ENCODE measurements at regions not wholly inside any gene's neighbourhood (a gene's known extent, or its start where the extent isn't known, plus 50 kb on each side); places are given as distances from the start of the nearest gene placed in this dataset.

- no peak overlapping the region for H3K27ac ChIP-seq (ENCODE audit: low read depth)
- H3K4me3 ChIP-seq (ENCODE audit: low read depth, low read length), result no peak overlapping the region
- no peaks in the 10 kb centered on the region for H3K4me1 ChIP-seq (ENCODE audit: insufficient read depth)
- DNase-seq (ENCODE audit: extremely low spot score), result no peak
- no peaks in the 10 kb centered on the region for H3K36me3 ChIP-seq (ENCODE audit: insufficient read depth)
- 81% methylated on average over 4 of the region's 4 CpGs for WGBS
These were observed 151.3 kb upstream of the IRX3 start for GRCh38 chr16:54437921-54438320.

GRCh38 chr16:54437401-54437800, 150.8 kb upstream of the IRX3 start:
- no peak overlapping the region for H3K27ac ChIP-seq (ENCODE audit: low read depth)
- 56% methylated on average over 11 of the region's 11 CpGs for WGBS
- no peaks in the 10 kb centered on the region for H3K36me3 ChIP-seq (ENCODE audit: insufficient read depth)
- H3K4me1 ChIP-seq (ENCODE audit: insufficient read depth), result no peaks in the 10 kb centered on the region
- H3K4me3 ChIP-seq (ENCODE audit: low read depth, low read length), result no peak overlapping the region
- no peak for DNase-seq (ENCODE audit: extremely low spot score)

GRCh38 chr16:54436346-54436745, 149.8 kb upstream of the IRX3 start:
- H3K4me1 ChIP-seq (ENCODE audit: insufficient read depth), result no peaks in the 10 kb centered on the region
- 78% methylated on average over 7 of the region's 7 CpGs for WGBS
- H3K36me3 ChIP-seq (ENCODE audit: insufficient read depth), result no peaks in the 10 kb centered on the region
- H3K4me3 ChIP-seq (ENCODE audit: low read depth, low read length), result no peak overlapping the region
- DNase-seq (ENCODE audit: extremely low spot score), result no peak
- no peak overlapping the region for H3K27ac ChIP-seq (ENCODE audit: low read depth)

GRCh38 chr16:54434859-54435258, 148.3 kb upstream of the IRX3 start:
- no peak overlapping the region for H3K27ac ChIP-seq (ENCODE audit: low read depth)
- no peaks in the 10 kb centered on the region for H3K36me3 ChIP-seq (ENCODE audit: insufficient read depth)
- DNase-seq (ENCODE audit: extremely low spot score), result no peak
- H3K4me1 ChIP-seq (ENCODE audit: insufficient read depth), result no peaks in the 10 kb centered on the region
- no peak overlapping the region for H3K4me3 ChIP-seq (ENCODE audit: low read depth, low read length)
- 93% methylated on average over 1 of the region's 1 CpG for WGBS

- WGBS, result 87% methylated on average over 6 of the region's 6 CpGs
- H3K36me3 ChIP-seq (ENCODE audit: insufficient read depth), result no peaks in the 10 kb centered on the region
- no peak for DNase-seq (ENCODE audit: extremely low spot score)
- H3K4me3 ChIP-seq (ENCODE audit: low read depth, low read length), result no peak overlapping the region
- no peak overlapping the region for H3K27ac ChIP-seq (ENCODE audit: low read depth)
- H3K4me1 ChIP-seq (ENCODE audit: insufficient read depth), result no peaks in the 10 kb centered on the region
These were observed 146.3 kb upstream of the IRX3 start for GRCh38 chr16:54432897-54433229.

- H3K36me3 ChIP-seq (ENCODE audit: insufficient read depth), result no peaks in the 10 kb centered on the region
- DNase-seq (ENCODE audit: extremely low spot score), result no peak
- WGBS, result 50% methylated on average over 23 of the region's 23 CpGs
- no peaks in the 10 kb centered on the region for H3K4me1 ChIP-seq (ENCODE audit: insufficient read depth)
- no peak overlapping the region for H3K27ac ChIP-seq (ENCODE audit: low read depth)
- H3K4me3 ChIP-seq (ENCODE audit: low read depth, low read length), result no peak overlapping the region
These were observed 145.7 kb upstream of the IRX3 start for GRCh38 chr16:54431997-54432896.

- no peak for DNase-seq (ENCODE audit: extremely low spot score)
- Histone ChIP-seq H3K4me1 (ENCODE audit: insufficient read depth) (no peaks in the 10 kb centered on the region), H3K36me3 (ENCODE audit: insufficient read depth) (no peaks in the 10 kb centered on the region), H3K4me3 (ENCODE audit: low read depth, low read length) (no peak overlapping the region), H3K27ac (ENCODE audit: low read depth) (no peak overlapping the region)
- WGBS, result 37% methylated on average over 13 of the region's 13 CpGs
These were observed 144.7 kb upstream of the IRX3 start for GRCh38 chr16:54431041-54431996.

- H3K36me3 ChIP-seq (ENCODE audit: insufficient read depth), result no peaks in the 10 kb centered on the region
- H3K4me3 ChIP-seq (ENCODE audit: low read depth, low read length), result no peak overlapping the region
- no peak overlapping the region for H3K27ac ChIP-seq (ENCODE audit: low read depth)
- 6% methylated on average over 15 of the region's 15 CpGs for WGBS
- H3K4me1 ChIP-seq (ENCODE audit: insufficient read depth), result no peaks in the 10 kb centered on the region
- peak; percentile 11 for DNase-seq (ENCODE audit: extremely low spot score)
These were observed 144.0 kb upstream of the IRX3 start for GRCh38 chr16:54430491-54431030.

GRCh38 chr16:54429029-54429428, 142.4 kb upstream of the IRX3 start:
- H3K27ac ChIP-seq (ENCODE audit: low read depth), result no peak overlapping the region
- 88% methylated on average over 4 of the region's 4 CpGs for WGBS
- DNase-seq (ENCODE audit: extremely low spot score), result no peak
- no peaks in the 10 kb centered on the region for H3K36me3 ChIP-seq (ENCODE audit: insufficient read depth)
- H3K4me1 ChIP-seq (ENCODE audit: insufficient read depth), result no peaks in the 10 kb centered on the region
- H3K4me3 ChIP-seq (ENCODE audit: low read depth, low read length), result no peak overlapping the region

- Histone ChIP-seq H3K4me1 (ENCODE audit: insufficient read depth) (no peaks in the 10 kb centered on the region), H3K4me3 (ENCODE audit: low read depth, low read length) (no peak overlapping the region), H3K27ac (ENCODE audit: low read depth) (no peak overlapping the region), H3K36me3 (ENCODE audit: insufficient read depth) (no peaks in the 10 kb centered on the region)
- WGBS, result 47% methylated on average over 4 of the region's 4 CpGs
- DNase-seq (ENCODE audit: extremely low spot score), result no peak
These were observed 139.9 kb upstream of the IRX3 start for GRCh38 chr16:54426553-54426849.

- Histone ChIP-seq H3K4me3 (ENCODE audit: low read depth, low read length) (no peak overlapping the region), H3K27ac (ENCODE audit: low read depth) (no peak overlapping the region)
- DNase-seq (ENCODE audit: extremely low spot score), result no peak
These were observed 139.3 kb upstream of the IRX3 start for GRCh38 chr16:54425681-54426552.

GRCh38 chr16:54425068-54425467, 138.5 kb upstream of the IRX3 start:
- WGBS, result 83% methylated on average over 1 of the region's 1 CpG
- H3K4me3 ChIP-seq (ENCODE audit: low read depth, low read length), result no peak overlapping the region
- no peak overlapping the region for H3K27ac ChIP-seq (ENCODE audit: low read depth)
- no peaks in the 10 kb centered on the region for H3K4me1 ChIP-seq (ENCODE audit: insufficient read depth)
- no peaks in the 10 kb centered on the region for H3K36me3 ChIP-seq (ENCODE audit: insufficient read depth)
- DNase-seq (ENCODE audit: extremely low spot score), result no peak

More at GRCh38 chr16:54425681-54426552, 139.3 kb upstream of the IRX3 start:
- 69% methylated on average over 12 of the region's 12 CpGs for WGBS
- Histone ChIP-seq H3K4me1 (ENCODE audit: insufficient read depth) (no peaks in the 10 kb centered on the region), H3K36me3 (ENCODE audit: insufficient read depth) (no peaks in the 10 kb centered on the region)

GRCh38 chr16:54424043-54424451, 137.5 kb upstream of the IRX3 start:
- WGBS, result 68% methylated on average over 5 of the region's 5 CpGs
- H3K4me3 ChIP-seq (ENCODE audit: low read depth, low read length), result no peak overlapping the region
- H3K4me1 ChIP-seq (ENCODE audit: insufficient read depth), result no peaks in the 10 kb centered on the region
- H3K36me3 ChIP-seq (ENCODE audit: insufficient read depth), result no peaks in the 10 kb centered on the region
- no peak overlapping the region for H3K27ac ChIP-seq (ENCODE audit: low read depth)
- no peak for DNase-seq (ENCODE audit: extremely low spot score)
